Ovary (tissue), 3 donors: ENCODE measurements at regions not wholly inside any gene's neighbourhood (a gene's known extent, or its start where the extent isn't known, plus 50 kb on each side); places are given as distances from the start of the nearest gene placed in this dataset.

Experiments used
- POLR2A ChIP-seq: fragments of 450-650 bp; IDR thresholded peaks from one replicate; pipeline ENCODE4 v1.6.1; 2017; ENCODE audit warnings: antibody characterized with exemption, mild to moderate bottlenecking, moderate library complexity
- TF ChIP-seq, protein P1 (sequence below), 3 donors: fragments of 450-650 bp in 2 of 3; fragments of 200-600 bp in 1 of 3; IDR thresholded peaks; one replicate each; pipeline versions ENCODE4 v1.5.1 to v1.8.0; 2016 to 2022; ENCODE audit warnings: antibody characterized with exemption in 3 of 3, mild to moderate bottlenecking in 1 of 3
- donor health status: DM: no; HTN: no; CAD: no.

GRCh38 chr2:65896446-65896845 lies 464.0 kb upstream of the SPRED2 start:
- TF ChIP-seq, protein P1, sequence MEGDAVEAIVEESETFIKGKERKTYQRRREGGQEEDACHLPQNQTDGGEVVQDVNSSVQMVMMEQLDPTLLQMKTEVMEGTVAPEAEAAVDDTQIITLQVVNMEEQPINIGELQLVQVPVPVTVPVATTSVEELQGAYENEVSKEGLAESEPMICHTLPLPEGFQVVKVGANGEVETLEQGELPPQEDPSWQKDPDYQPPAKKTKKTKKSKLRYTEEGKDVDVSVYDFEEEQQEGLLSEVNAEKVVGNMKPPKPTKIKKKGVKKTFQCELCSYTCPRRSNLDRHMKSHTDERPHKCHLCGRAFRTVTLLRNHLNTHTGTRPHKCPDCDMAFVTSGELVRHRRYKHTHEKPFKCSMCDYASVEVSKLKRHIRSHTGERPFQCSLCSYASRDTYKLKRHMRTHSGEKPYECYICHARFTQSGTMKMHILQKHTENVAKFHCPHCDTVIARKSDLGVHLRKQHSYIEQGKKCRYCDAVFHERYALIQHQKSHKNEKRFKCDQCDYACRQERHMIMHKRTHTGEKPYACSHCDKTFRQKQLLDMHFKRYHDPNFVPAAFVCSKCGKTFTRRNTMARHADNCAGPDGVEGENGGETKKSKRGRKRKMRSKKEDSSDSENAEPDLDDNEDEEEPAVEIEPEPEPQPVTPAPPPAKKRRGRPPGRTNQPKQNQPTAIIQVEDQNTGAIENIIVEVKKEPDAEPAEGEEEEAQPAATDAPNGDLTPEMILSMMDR (IDR thresholded peaks at IDR 0.05), result no peak
- no peak for TF ChIP-seq POLR2A
